Heart left ventricle (tissue), 16 donors: ENCODE measurements at regions not wholly inside any gene's neighbourhood (a gene's known extent, or its start where the extent isn't known, plus 50 kb on each side); places are given as distances from the start of the nearest gene placed in this dataset.

Experiments
- ATAC-seq, 4 donors: fragments of 200-7000 bp; cut with Tn5 transposase; one replicate each; pipeline ENCODE4 v1.9.1; 2020 to 2022; ENCODE audit warnings: moderate library complexity in 4 of 4, mild to moderate bottlenecking in 3 of 4, moderate number of reproducible peaks in 1 of 4
- DNase-seq, 5 donors: peaks; one replicate each; pipeline ENCODE4 v3.0.0-alpha.2; 2020
- H3K27ac ChIP-seq, 12 donors: fragments of 200-600 bp; sonication (generic) in 4 of 12; one replicate each; pipeline versions ENCODE4 v1.5.0 to v1.8.0; 2016 to 2022; ENCODE audit warnings: mild to moderate bottlenecking in 2 of 12
- H3K27me3 ChIP-seq, 9 donors: fragments of 200-600 bp; sonication (generic) in 2 of 9; one replicate each; pipeline versions ENCODE4 v1.5.1 to v1.8.0; 2016 to 2022; ENCODE audit warnings: mild to moderate bottlenecking in 3 of 9
- H3K36me3 ChIP-seq, 9 donors: fragments of 200-600 bp; sonication (generic) in 2 of 9; one replicate each; pipeline versions ENCODE4 v1.5.0 to v1.8.0; 2018 to 2022; ENCODE audit warnings: mild to moderate bottlenecking in 2 of 9
- H3K4me1 ChIP-seq, 12 donors: fragments of 200-600 bp; sonication (generic) in 4 of 12; one replicate each; pipeline versions ENCODE4 v1.5.0 to v1.8.0; 2016 to 2022; ENCODE audit warnings: mild to moderate bottlenecking in 3 of 12
- H3K4me3 ChIP-seq, 12 donors: fragments of 200-600 bp; sonication (generic) in 4 of 12; one replicate each; pipeline versions ENCODE4 v1.5.0 to v1.8.0; 2017 to 2022; ENCODE audit warnings: mild to moderate bottlenecking in 9 of 12, moderate library complexity in 4 of 12
- H3K9me3 ChIP-seq, 12 donors: fragments of 200-600 bp; sonication (generic) in 4 of 12; one replicate each; pipeline versions ENCODE4 v1.5.0 to v1.8.0; 2016 to 2022; ENCODE audit warnings: mild to moderate bottlenecking in 1 of 12
- CTCF ChIP-seq, 12 donors: fragments of 200-600 bp; sonication (generic) in 4 of 12; IDR thresholded peaks; one replicate each; pipeline versions ENCODE4 v1.5.0 to v1.8.0; 2018 to 2022; ENCODE audit warnings: antibody characterized with exemption in 12 of 12, mild to moderate bottlenecking in 5 of 12
- POLR2A ChIP-seq, 2 donors: fragments of 450-650 bp; IDR thresholded peaks; one replicate each; pipeline ENCODE4 v1.6.1; 2017; ENCODE audit warnings: antibody characterized with exemption in 2 of 2, mild to moderate bottlenecking in 2 of 2, moderate library complexity in 2 of 2
- WGBS, 4 donors: extraction: QIAGEN DNeasy Blood & Tissue Kit in 2 of 4; methylation state at CpG; one replicate each; pipeline versions ENCODE4 v1.1.5 to v1.1.7; 2013 to 2018; 5-methylcytosine and 5-hydroxymethylcytosine counted together
- intact Hi-C, 10 donors: fragments of 100-400 bp; cut with DNase I; formaldehyde crosslinking; loops; one replicate each; pipeline versions ENCODE4 v1.11.1 to v1.14.2; 2022
- donor health status: ischemic (EF 13 %, LVEDD 7.1; RV severe dilation, severe dysfunction).
- donor health status: healthy with polysubstance abuse.
- donor health status: DM: no; HTN: yes; CAD: no.
- donor health status: DM: no; HTN: no; CAD: no.
- donor health status: ischemic (EF 25% LVEDD 6.9; RV normal size, moderate dysfunction).
- donor health status: ischemic (EF 25% LVEDD 5.7; RV mildly dilated, moderate dysfunction).
- donor health status: healthy.
- donor health status: DM: yes; HTN: yes; CAD: no.
- donor health status: ischemic (EF 35%, LVEDD 5.7; RV mildly dilated, moderate dysfunction).
- donor health status: nonischemic (EF 11% LVEDD 7.7; RV severe dilation, severe dysfunction).
- donor health status: DM: yes; HTN: yes; CAD: no.
- donor health status: PGD.
- donor health status: ischemic (EF 29% LVEDD 5.4; RV normal size, mild dysfunction).
- donor health status: nonischemic (EF 23%, LVEDD 6.1; RV moderate dilation, normal function).

GRCh38 chr5:110258460-110259216 lies 467.8 kb downstream of the TMEM232 start:
- intact Hi-C loops: no loop called here
- H3K4me1 ChIP-seq: no peaks in the 10 kb centered on the region
- peaks cover 0 to under 1% (median 0%) of the 10 kb centered on the region in 12 donors for H3K9me3 ChIP-seq
- no peak for TF ChIP-seq CTCF (IDR thresholded peaks at IDR 0.05)
- no peak for TF ChIP-seq POLR2A (IDR thresholded peaks at IDR 0.05)
- DNase-seq (no peak), ATAC-seq (peak in 1 of 4 donors; percentile 90)
- 70 to 77% (median 72%) methylated on average over 3 to 5 of the region's 5 CpGs for WGBS, 4 donors
- H3K27ac ChIP-seq: peak overlapping the region in 1 of 12 donors; percentile 13
- no peaks in the 10 kb centered on the region for H3K27me3 ChIP-seq
- H3K36me3 ChIP-seq: no peaks in the 10 kb centered on the region
- no peak overlapping the region for H3K4me3 ChIP-seq

GRCh38 chr5:110262749-110263148 lies 463.7 kb downstream of the TMEM232 start:
- intact Hi-C loops: no loop called here
- H3K4me1 ChIP-seq: no peaks in the 10 kb centered on the region
- no peak overlapping the region for H3K4me3 ChIP-seq
- no peak for TF ChIP-seq CTCF (IDR thresholded peaks at IDR 0.05)
- TF ChIP-seq POLR2A (IDR thresholded peaks at IDR 0.05): no peak
- H3K27ac ChIP-seq: no peak overlapping the region
- peaks cover 0 to 4% (median 0%) of the 10 kb centered on the region in 12 donors for H3K9me3 ChIP-seq
- H3K27me3 ChIP-seq: no peaks in the 10 kb centered on the region
- no peak for ATAC-seq
- no peaks in the 10 kb centered on the region for H3K36me3 ChIP-seq
- DNase-seq: no peak

- Histone ChIP-seq H3K4me3 (no peak overlapping the region), H3K36me3 (no peaks in the 10 kb centered on the region), H3K27ac (no peak overlapping the region), H3K9me3 (peaks cover 0 to 4% (median 0%) of the 10 kb centered on the region in 12 donors), H3K27me3 (no peaks in the 10 kb centered on the region), H3K4me1 (no peaks in the 10 kb centered on the region)
- ATAC-seq (no peak), DNase-seq (no peak)
- intact Hi-C loops: no loop called here
- 41 to 62% (median 56%) methylated on average over 1 of the region's 1 CpG for WGBS, 4 donors
- TF ChIP-seq POLR2A (IDR thresholded peaks at IDR 0.05): no peak
- no peak for TF ChIP-seq CTCF (IDR thresholded peaks at IDR 0.05)
These were observed 461.8 kb downstream of the TMEM232 start for GRCh38 chr5:110264661-110265060.

- Histone ChIP-seq H3K9me3 (peaks cover 0 to 4% (median 0%) of the 10 kb centered on the region in 12 donors), H3K4me3 (no peak overlapping the region), H3K27me3 (no peaks in the 10 kb centered on the region), H3K4me1 (no peaks in the 10 kb centered on the region), H3K36me3 (no peaks in the 10 kb centered on the region), H3K27ac (no peak overlapping the region)
- ATAC-seq: no peak
- intact Hi-C loops: no loop called here
- TF ChIP-seq CTCF (IDR thresholded peaks at IDR 0.05) (no peak), POLR2A (IDR thresholded peaks at IDR 0.05) (no peak)
- 82 to 93% (median 86%) methylated on average over 2 of the region's 2 CpGs for WGBS, 4 donors
- DNase-seq: no peak
These were observed 461.3 kb downstream of the TMEM232 start for GRCh38 chr5:110265162-110265561.
